ENCODE measurements at regions not wholly inside any gene's neighbourhood (a gene's known extent, or its start where the extent isn't known, plus 50 kb on each side); places are given as distances from the start of the nearest gene placed in this dataset.
"Not testable (repeated sequence)": the region's sequence is repeated elsewhere in the genome, so short reads cannot be mapped to it uniquely, and the experiment has no call there.

GRCh38 chr13:48583859-48584311 is 51.0 kb upstream of the RCBTB2 start:
- no peak for DNase-seq (ENCODE audit: low spot score)

DNA sequence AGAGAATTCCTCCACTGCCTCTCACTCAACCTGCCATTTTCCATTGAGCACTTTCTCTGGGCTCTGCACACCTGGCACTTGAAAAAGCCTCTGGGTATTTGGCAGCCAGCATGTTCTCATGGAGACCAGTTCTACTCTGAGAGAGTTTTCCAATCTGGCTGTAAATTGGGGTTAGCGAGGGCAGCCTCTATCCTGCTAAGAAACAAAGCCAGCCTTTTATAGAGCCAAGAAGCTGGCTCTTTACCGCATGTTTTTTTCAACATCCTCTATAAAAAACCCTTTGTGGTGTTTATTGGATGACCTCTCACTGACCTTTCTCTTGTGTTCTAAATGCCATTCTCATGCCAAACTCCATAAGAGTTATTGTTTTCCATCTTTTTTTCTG is 52.6 kb upstream of the RCBTB2 start:
- no peak for DNase-seq (ENCODE audit: low spot score)

- DNase-seq (ENCODE audit: low spot score) = no peak
Observed at GRCh38 chr13:48586591-48587103, 53.8 kb upstream of the RCBTB2 start.

- DNase-seq (ENCODE audit: low spot score) = no peak
Observed at GRCh38 chr13:48588120-48588519, 55.2 kb upstream of the RCBTB2 start.

GRCh38 chr13:48590141-48590901 is 57.4 kb upstream of the RCBTB2 start:
- DNase-seq (ENCODE audit: low spot score) = no peak

DNA sequence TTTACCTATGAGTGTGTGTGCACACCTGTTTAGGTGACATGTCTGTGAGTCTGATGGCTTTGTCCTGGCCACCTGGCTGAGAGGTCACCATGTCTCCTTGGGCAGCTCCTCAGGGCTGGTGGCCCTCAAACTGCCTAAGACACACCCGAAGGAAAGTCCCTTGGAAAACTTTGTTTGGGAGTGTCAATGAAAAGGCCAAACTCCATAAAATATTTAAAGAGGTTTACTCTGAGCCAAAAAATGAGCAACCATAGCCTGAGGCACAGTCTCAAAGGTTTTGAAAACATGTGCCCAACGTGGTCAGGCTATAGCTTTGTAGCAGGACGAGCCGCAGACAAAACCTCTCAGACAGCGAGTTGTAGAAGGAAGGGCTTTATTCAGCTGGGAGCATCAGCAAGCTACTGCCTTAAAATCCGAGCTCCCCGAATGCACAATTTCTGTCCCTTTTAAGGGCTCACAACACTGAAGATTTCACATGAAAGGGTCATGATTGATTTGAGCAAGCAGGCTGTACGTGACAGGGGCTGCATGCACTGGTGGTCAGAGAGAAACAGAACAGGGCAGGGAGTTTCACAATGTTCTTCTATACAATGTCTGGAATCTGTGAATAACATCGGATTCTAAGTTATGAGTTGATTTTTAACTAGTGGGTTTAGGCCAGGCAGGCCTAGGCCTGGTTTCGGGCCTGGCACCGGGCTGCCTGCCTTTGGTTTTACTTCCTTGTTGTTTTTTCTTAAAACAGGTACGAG is 58.4 kb upstream of the RCBTB2 start:
- not testable (repeated sequence) for DNase-seq (ENCODE audit: low spot score)

DNA sequence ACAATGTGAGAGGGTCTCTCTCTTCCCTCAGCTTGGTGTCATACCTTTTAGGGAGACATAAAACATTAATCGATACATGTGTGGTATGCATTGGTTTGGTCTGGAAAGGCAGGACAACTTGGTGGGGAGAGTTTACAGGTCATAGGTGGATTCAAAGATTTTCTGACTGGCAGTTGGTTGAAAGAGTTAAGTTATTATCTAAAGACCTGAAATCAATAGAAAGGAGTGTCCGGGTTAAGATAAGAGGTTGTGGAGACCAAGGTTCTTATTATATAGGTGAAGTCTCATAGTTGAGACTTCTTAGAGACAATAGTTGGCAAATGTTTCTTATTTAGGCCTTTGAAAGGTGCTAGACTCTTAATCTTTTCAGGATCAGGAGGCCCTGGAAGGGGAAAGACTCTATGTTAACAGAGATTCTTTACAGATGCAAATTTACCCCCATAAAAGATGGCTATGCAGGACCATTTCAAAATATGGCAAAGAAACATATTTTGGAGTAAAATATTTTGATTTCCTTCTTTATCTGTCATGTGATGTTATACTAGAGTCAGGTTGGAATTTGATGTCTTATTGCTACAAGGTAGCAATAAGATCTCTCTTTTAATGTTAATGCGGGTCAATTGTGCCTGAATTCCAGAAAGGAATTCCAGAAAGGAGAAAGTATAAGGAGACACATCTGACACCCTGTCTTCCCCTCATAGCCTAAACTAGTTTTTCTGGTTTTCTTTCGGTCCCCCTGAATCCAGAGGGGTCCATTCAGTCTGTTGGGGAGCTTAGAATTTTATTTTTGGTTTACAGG is 59.2 kb upstream of the RCBTB2 start:
- DNase-seq (ENCODE audit: low spot score) = no peak

DNA sequence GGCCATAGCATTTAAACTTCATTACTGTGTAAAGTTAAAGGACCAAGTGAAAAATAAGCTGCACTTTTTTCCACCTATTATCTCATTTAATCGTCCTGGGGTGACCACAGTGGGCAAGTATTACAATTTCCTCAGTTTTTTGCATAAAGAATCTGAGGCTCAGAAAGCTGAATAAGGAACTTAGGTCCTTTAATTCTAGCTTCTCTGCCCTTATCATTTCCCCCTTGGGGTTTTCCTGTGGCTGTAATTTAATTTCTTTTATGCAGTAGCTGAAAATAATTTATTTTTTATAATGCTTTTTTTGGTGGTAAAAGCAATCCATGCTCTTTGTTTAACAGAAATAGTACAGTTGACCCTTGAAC is 59.8 kb upstream of the RCBTB2 start:
- no peak for DNase-seq (ENCODE audit: low spot score)

DNA sequence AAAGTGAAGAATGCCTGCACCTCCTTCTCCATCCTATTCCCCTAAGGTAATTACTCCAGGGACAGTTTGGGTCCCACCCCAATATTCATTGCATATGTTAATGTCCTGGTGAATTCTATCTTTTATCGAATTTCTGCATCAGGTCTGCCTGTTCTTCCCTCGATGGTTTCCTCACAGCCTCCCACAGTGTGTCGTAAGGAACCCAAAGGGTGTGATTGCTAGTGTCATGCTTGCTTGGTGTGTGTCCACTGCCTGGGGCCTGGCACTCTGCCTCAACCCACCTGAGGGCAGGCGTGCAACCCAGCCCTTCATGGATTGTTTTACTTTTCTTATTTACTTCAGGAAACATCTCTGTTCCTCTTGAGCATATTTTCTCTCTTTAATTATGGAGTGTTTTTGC is 60.2 kb upstream of the CYSLTR2 start:
- DNase-seq (ENCODE audit: low spot score) = no peak

GRCh38 chr13:48594096-48594815 is 59.5 kb upstream of the CYSLTR2 start:
- no peak for DNase-seq (ENCODE audit: low spot score)

DNA sequence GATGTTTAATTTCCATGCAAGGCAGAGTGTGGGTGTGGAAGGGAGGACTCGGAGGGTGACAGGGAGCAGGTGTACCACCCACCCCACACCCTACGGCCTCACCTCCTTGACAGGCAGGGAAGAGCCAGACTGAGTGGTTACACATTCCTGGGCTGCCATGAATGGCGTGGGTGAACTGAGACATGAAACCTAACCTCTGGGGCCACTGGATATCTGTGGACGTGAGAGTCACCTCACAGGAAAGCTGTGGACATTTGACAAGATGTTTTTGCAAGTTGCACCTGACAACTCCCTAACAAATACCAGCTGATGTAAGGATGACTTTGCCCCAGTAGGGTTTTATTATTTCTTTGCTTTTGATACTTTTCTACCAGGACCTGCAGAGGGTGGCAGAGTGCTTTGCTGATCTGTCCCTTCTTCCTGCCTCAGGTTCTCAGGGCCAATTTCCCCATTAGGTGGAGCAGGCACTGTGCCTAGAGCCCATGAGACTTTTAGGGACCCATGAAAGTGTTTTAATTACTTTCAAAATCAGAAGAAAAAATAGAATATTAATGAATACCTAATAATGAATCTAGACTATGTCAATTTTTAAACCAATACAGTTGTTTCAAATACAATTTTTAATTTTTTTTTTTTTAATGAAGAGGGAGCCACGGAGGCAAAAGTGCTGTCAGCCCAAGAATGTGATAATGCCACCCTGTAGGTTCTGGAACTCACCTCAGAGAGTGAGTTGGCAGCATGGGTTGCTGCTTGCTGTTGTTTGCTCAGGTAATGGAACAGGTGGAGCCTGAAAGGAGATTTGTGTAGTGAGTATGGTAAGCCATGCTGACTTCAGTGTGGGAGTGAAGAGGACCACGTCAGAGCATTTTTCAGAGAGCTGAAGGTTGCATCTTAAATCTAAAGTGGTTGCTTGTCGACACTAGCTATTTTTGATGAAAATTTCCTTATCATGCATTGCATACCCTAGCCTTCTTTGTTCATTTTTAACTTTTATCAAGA is 58.0 kb upstream of the CYSLTR2 start:
- peak; percentile 70 for DNase-seq (ENCODE audit: low spot score)

GRCh38 chr13:48600374-48601364 is 53.1 kb upstream of the CYSLTR2 start:
- DNase-seq (ENCODE audit: low spot score) = no peak

- DNase-seq (ENCODE audit: low spot score) = no peak
Observed at GRCh38 chr13:48602296-48603016, 51.3 kb upstream of the CYSLTR2 start.

GRCh38 chr13:48603375-48603774 is 50.4 kb upstream of the CYSLTR2 start:
- DNase-seq (ENCODE audit: low spot score) = no peak
